A549 (cell line): ENCODE measurements at regions not wholly inside any gene's neighbourhood (a gene's known extent, or its start where the extent isn't known, plus 50 kb on each side); places are given as distances from the start of the nearest gene placed in this dataset.

ENCODE experiments used
- ATAC-seq, 2 experiments: fragments of 200-7000 bp in 1 of 2; fragments of >200 bp in 1 of 2; cut with Nextera tagmentation in 1 of 2; cut with Tn5 transposase in 1 of 2; 3 replicates each; pipeline versions ENCODE4 v1.8.0 to v1.9.1; 2018 to 2020; ENCODE audit warnings: mild to moderate bottlenecking in 1 of 2, moderate library complexity in 1 of 2
- CTCF ChIA-PET: fragments of 300-600 bp; sonication (Branson Sonifier 250); formaldehyde crosslinking; extraction: SDS; loops from one replicate; lab custom pipeline; 2021; ENCODE audit warnings: antibody characterized with exemption, inconsistent platforms; lab: Yijun Ruan, JAX
- POLR2A ChIA-PET: fragments of 350-600 bp; formaldehyde crosslinking; extraction: SDS; loops from one replicate; lab custom pipeline; 2021; ENCODE audit warnings: antibody characterized with exemption, inconsistent platforms; lab: Yijun Ruan, JAX
- DNase-seq, 2 experiments: peaks; one replicate each; pipeline versions ENCODE4 v3.0.0 to v3.0.0-alpha.2; 2011 to 2016; ENCODE audit warnings: low read depth in 1 of 2, low spot score in 1 of 2
- FAIRE-seq: peaks from 2 replicates; lab custom pipeline; 2011; peaks lifted over from hg19 to GRCh38; lab: Jason Lieb, UNC
- H3K27ac ChIP-seq, 2 experiments: fragments of >200 bp; sonication (Bioruptor Twin); formaldehyde crosslinking; 3 replicates each; pipeline ENCODE4 v1.5.1; 2016 to 2017
- H3K4me1 ChIP-seq: fragments of >200 bp; sonication (Bioruptor Twin); formaldehyde crosslinking; 3 replicates; pipeline ENCODE4 v1.6.1; 2016
- H3K4me2 ChIP-seq: fragments of >200 bp; sonication (Bioruptor Twin); formaldehyde crosslinking; 3 replicates; pipeline ENCODE4 v1.6.1; 2016
- H3K4me3 ChIP-seq: fragments of >200 bp; sonication (Bioruptor Twin); formaldehyde crosslinking; 3 replicates; pipeline ENCODE4 v1.5.1; 2016
- H3K9me3 ChIP-seq: fragments of >200 bp; sonication (Bioruptor Twin); formaldehyde crosslinking; 3 replicates; pipeline ENCODE4 v1.6.1; 2016
- BCL3 ChIP-seq: fragments of >200 bp; sonication (Bioruptor Twin); formaldehyde crosslinking; IDR thresholded peaks from 3 replicates; pipeline ENCODE4 v1.6.1; 2016
- CEBPB ChIP-seq, 2 experiments: fragments of >200 bp in 1 of 2; sonication (Bioruptor Twin) in 1 of 2; formaldehyde crosslinking in 1 of 2; IDR thresholded peaks; 2 replicates each; pipeline ENCODE4 v1.6.1; 2012 to 2016
- CHD2 ChIP-seq: fragments of 150-350 bp; IDR thresholded peaks from 2 replicates; pipeline ENCODE4 v1.6.1; 2014; ENCODE audit warnings: low read length; ENCODE audit not compliant: partially characterized antibody
- EHF ChIP-seq: fragments of 250-450 bp; sonication (Bioruptor Pico); IDR thresholded peaks from 2 replicates; pipeline ENCODE4 v1.5.0; 2020; ENCODE audit warnings: mild to moderate bottlenecking
- EHMT2 ChIP-seq: fragments of 200-600 bp; sonication (generic); IDR thresholded peaks from 2 replicates; pipeline ENCODE4 v1.6.1; 2016; ENCODE audit warnings: antibody characterized with exemption, low read depth, mild to moderate bottlenecking, moderate library complexity
- EP300 ChIP-seq, 2 experiments: fragments of >200 bp; sonication (Bioruptor Twin); formaldehyde crosslinking; IDR thresholded peaks; 2 replicates in 1 of 2; 3 replicates in 1 of 2; pipeline ENCODE4 v1.6.1; 2016 to 2017
- ESRRA ChIP-seq: fragments of 150-350 bp; IDR thresholded peaks from 2 replicates; pipeline ENCODE4 v1.6.1; 2014; ENCODE audit warnings: mild to moderate bottlenecking, low read length, borderline replicate concordance
- FOSB ChIP-seq: fragments of 250-450 bp; sonication (Bioruptor Pico); IDR thresholded peaks from 2 replicates; pipeline ENCODE4 v1.5.0; 2020; ENCODE audit warnings: mild to moderate bottlenecking, moderate library complexity
- HDAC2 ChIP-seq: fragments of 200-600 bp; sonication (generic); IDR thresholded peaks from 2 replicates; pipeline ENCODE4 v1.6.1; 2016
- HES2 ChIP-seq: fragments of >200 bp; sonication (Bioruptor Twin); formaldehyde crosslinking; IDR thresholded peaks from 2 replicates; pipeline ENCODE4 v1.6.1; 2016
- HOXB13 ChIP-seq: fragments of 250-450 bp; sonication (Bioruptor Pico); IDR thresholded peaks from 2 replicates; pipeline ENCODE4 v1.5.0; 2020; ENCODE audit warnings: low read depth, mild to moderate bottlenecking, moderate library complexity
- HOXB5 ChIP-seq: fragments of 250-450 bp; sonication (Bioruptor Pico); IDR thresholded peaks from 2 replicates; pipeline ENCODE4 v1.5.0; 2020; ENCODE audit warnings: mild to moderate bottlenecking, moderate library complexity
- KDM5A ChIP-seq: fragments of 200-600 bp; sonication (generic); IDR thresholded peaks from 2 replicates; pipeline ENCODE4 v1.6.1; 2016; ENCODE audit warnings: antibody characterized with exemption, mild to moderate bottlenecking
- MAFK ChIP-seq: fragments of 450-650 bp; IDR thresholded peaks from 2 replicates; pipeline ENCODE4 v1.6.1; 2014; ENCODE audit not compliant: partially characterized antibody
- MAX ChIP-seq: IDR thresholded peaks from 2 replicates; pipeline ENCODE4 v1.6.1; 2012
- MAZ ChIP-seq: fragments of 150-350 bp; IDR thresholded peaks from 2 replicates; pipeline ENCODE4 v1.6.1; 2014; ENCODE audit warnings: antibody characterized with exemption, low read depth, low read length, borderline replicate concordance
- NPAS2 ChIP-seq: fragments of 250-450 bp; sonication (Bioruptor Pico); IDR thresholded peaks from 2 replicates; pipeline ENCODE4 v1.8.0; 2022; ENCODE audit warnings: mild to moderate bottlenecking, moderate library complexity, borderline replicate concordance
- POLR2AphosphoS2 ChIP-seq: conservative IDR thresholded peaks from 2 replicates; pipeline ENCODE4 v1.6.1; 2012; ENCODE audit warnings: low read length, improper control_type of control experiment, inconsistent platforms
- RCOR1 ChIP-seq: fragments of 150-350 bp; IDR thresholded peaks from 2 replicates; pipeline ENCODE4 v1.6.1; 2014; ENCODE audit warnings: antibody characterized with exemption, low read length, low read depth
- ZC3H11A ChIP-seq: fragments of 450-650 bp; IDR thresholded peaks from 2 replicates; pipeline ENCODE4 v1.6.1; 2014; ENCODE audit warnings: antibody characterized with exemption, mild to moderate bottlenecking
- ZNF302 ChIP-seq: fragments of 250-450 bp; sonication (Bioruptor Pico); IDR thresholded peaks from 2 replicates; pipeline ENCODE4 v1.9.0; 2021; ENCODE audit warnings: inconsistent platforms, mild to moderate bottlenecking, moderate library complexity
- WGBS: methylation state at CpG from one replicate; pipeline ENCODE4 v1.1.6; 2017; ENCODE audit errors: missing lambda C conversion rate; 5-methylcytosine and 5-hydroxymethylcytosine counted together
- TF ChIP-seq, protein P1 (sequence below): fragments of 150-350 bp; IDR thresholded peaks from 2 replicates; pipeline ENCODE4 v1.6.1; 2014; ENCODE audit warnings: low read depth, mild to moderate bottlenecking, low read length
- TF ChIP-seq, protein P2 (sequence below): fragments of 250-450 bp; sonication (Bioruptor Pico); IDR thresholded peaks from 2 replicates; pipeline ENCODE4 v1.5.0; 2020; ENCODE audit warnings: low read depth, mild to moderate bottlenecking, moderate library complexity

GRCh38 chr15:97174886-97175540 is 785.5 kb upstream of the ARRDC4 start:
- ChIA-PET CTCF (no interaction called here), POLR2A (no interaction called here)
- H3K4me3 ChIP-seq: no peak overlapping the region
- ATAC-seq (no peak), DNase-seq (no peak), FAIRE-seq (no peak)
- TF ChIP-seq ESRRA (no peak), EP300 (IDR thresholded peaks at IDR 0.05) (no peak), ZC3H11A (no peak), MAZ (no peak), KDM5A (no peak), FOSB (no peak), EHMT2 (no peak), CEBPB (IDR thresholded peaks at IDR 0.05) (no peak), CHD2 (no peak), BCL3 (no peak), RCOR1 (no peak)
- H3K4me2 ChIP-seq: no peak overlapping the region
- H3K27ac ChIP-seq: no peak overlapping the region
- H3K4me1 ChIP-seq: no peaks in the 10 kb centered on the region
- WGBS: 4% methylated on average over 2 of the region's 2 CpGs
- no peaks in the 10 kb centered on the region for H3K9me3 ChIP-seq

DNA sequence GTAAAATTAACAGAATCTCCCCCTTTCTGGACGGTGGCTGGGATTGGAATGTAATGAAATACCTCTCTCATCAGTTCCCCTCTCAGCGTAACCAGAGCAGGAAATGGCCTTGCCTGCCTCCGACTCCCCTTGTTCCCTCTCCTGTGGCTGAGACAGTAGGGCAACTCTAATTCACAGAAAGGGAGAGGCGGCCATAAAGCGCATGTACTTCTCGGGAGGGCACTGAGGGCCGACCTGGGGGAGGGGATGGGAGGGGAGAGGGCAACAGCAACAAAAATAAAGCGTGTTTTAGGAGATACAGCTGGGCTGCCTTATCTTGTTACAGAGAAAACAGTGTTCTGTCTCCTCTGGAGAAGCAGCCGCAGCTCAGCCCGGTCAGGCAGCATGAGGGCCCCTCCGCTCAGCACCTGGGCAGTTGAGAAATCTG is 783.3 kb upstream of the ARRDC4 start:
- no peak for TF ChIP-seq HES2
- TF ChIP-seq HDAC2: no peak
- TF ChIP-seq, protein P1, sequence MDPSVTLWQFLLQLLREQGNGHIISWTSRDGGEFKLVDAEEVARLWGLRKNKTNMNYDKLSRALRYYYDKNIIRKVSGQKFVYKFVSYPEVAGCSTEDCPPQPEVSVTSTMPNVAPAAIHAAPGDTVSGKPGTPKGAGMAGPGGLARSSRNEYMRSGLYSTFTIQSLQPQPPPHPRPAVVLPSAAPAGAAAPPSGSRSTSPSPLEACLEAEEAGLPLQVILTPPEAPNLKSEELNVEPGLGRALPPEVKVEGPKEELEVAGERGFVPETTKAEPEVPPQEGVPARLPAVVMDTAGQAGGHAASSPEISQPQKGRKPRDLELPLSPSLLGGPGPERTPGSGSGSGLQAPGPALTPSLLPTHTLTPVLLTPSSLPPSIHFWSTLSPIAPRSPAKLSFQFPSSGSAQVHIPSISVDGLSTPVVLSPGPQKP: no peak
- TF ChIP-seq HOXB13: no peak
- no peak for TF ChIP-seq KDM5A
- no peak for TF ChIP-seq MAFK
- TF ChIP-seq, protein P2, sequence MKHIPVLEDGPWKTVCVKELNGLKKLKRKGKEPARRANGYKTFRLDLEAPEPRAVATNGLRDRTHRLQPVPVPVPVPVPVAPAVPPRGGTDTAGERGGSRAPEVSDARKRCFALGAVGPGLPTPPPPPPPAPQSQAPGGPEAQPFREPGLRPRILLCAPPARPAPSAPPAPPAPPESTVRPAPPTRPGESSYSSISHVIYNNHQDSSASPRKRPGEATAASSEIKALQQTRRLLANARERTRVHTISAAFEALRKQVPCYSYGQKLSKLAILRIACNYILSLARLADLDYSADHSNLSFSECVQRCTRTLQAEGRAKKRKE (CRISPR knock-in tag): no peak
- TF ChIP-seq HOXB5 (CRISPR knock-in tag): no peak
- TF ChIP-seq NPAS2: no peak
- TF ChIP-seq CHD2: no peak
- TF ChIP-seq MAX: no peak
- TF ChIP-seq POLR2AphosphoS2: no peak
- TF ChIP-seq CEBPB (IDR thresholded peaks at IDR 0.05): no peak
- TF ChIP-seq EHF (CRISPR knock-in tag): no peak
- no peak for TF ChIP-seq ZNF302 (CRISPR knock-in tag)
- Histone ChIP-seq H3K4me3 (no peak overlapping the region), H3K4me1 (no peaks in the 10 kb centered on the region), H3K4me2 (no peak overlapping the region), H3K9me3 (no peaks in the 10 kb centered on the region), H3K27ac (no peak overlapping the region)
- POLR2A ChIA-PET: no interaction called here
- ATAC-seq (no peak), FAIRE-seq (no peak), DNase-seq (no peak)
- CTCF ChIA-PET: no interaction called here
- 5% methylated on average over 11 of the region's 11 CpGs for WGBS
